ENCODE measurements at regions not wholly inside any gene's neighbourhood (a gene's known extent, or its start where the extent isn't known, plus 50 kb on each side); places are given as distances from the start of the nearest gene placed in this dataset.

- no peak for TF ChIP-seq EZH2 (IDR thresholded peaks at IDR 0.05)
- TF ChIP-seq POLR2A (IDR thresholded peaks at IDR 0.05; ENCODE audit: borderline replicate concordance, extremely low read depth, insufficient read depth, insufficient read length), result no peak
These were observed 96.2 kb upstream of the GDNF start for GRCh38 chr5:37936091-37936490.
